ENCODE measurements at regions not wholly inside any gene's neighbourhood (a gene's known extent, or its start where the extent isn't known, plus 50 kb on each side); places are given as distances from the start of the nearest gene placed in this dataset.

DNA sequence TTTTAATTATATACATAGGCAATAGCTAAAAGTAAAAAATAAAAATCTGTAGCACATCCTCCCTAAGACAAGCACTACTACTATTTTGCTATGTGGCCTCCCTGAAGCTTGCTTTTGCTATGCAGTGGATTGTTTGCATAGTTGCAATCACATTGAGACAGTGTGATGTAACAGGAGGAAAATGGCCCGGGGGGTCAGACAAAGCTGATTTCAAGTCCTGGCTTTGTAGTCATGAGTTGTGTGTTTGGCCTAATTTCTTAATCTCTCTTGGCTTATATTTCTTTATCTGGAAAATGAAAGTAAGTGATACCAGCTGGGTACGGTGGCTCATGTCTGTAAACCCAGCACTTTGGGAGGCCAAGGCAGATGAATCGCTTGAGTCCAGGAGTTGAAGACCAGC lies 166.6 kb downstream of the LHFPL1 start:
- Histone ChIP-seq H3K9me3 (ENCODE audit: control insufficient read depth in 4 of 4, insufficient read depth in 3 of 4, low read length in 3 of 4) (peaks cover 0 to 5% (median 2%) of the 10 kb centered on the region in 4 donors), H3K27me3 (ENCODE audit: control insufficient read depth in 3 of 3, insufficient read depth in 3 of 3, low read length in 2 of 3) (peaks cover 0 to 1% (median 0%) of the 10 kb centered on the region in 3 donors), H3K4me1 (ENCODE audit: control insufficient read depth in 5 of 5, insufficient read depth in 5 of 5, low read length in 5 of 5) (no peaks in the 10 kb centered on the region), H3K27ac (ENCODE audit: low read depth in 1 of 2, low read length in 1 of 2) (no peak overlapping the region), H3K4me3 (no peak overlapping the region), H3K9ac (ENCODE audit: insufficient read depth in 1 of 2, low read length in 2 of 2) (no peak overlapping the region), H3K36me3 (ENCODE audit: control insufficient read depth in 4 of 4, insufficient read depth in 4 of 4, low read length in 4 of 4) (no peaks in the 10 kb centered on the region)
- 86 to 91% methylated on average over 3 of the region's 3 CpGs for WGBS, 2 donors
- no peak for ATAC-seq (ENCODE audit: insufficient read depth, low FRiP score)
- TF ChIP-seq, protein P1, sequence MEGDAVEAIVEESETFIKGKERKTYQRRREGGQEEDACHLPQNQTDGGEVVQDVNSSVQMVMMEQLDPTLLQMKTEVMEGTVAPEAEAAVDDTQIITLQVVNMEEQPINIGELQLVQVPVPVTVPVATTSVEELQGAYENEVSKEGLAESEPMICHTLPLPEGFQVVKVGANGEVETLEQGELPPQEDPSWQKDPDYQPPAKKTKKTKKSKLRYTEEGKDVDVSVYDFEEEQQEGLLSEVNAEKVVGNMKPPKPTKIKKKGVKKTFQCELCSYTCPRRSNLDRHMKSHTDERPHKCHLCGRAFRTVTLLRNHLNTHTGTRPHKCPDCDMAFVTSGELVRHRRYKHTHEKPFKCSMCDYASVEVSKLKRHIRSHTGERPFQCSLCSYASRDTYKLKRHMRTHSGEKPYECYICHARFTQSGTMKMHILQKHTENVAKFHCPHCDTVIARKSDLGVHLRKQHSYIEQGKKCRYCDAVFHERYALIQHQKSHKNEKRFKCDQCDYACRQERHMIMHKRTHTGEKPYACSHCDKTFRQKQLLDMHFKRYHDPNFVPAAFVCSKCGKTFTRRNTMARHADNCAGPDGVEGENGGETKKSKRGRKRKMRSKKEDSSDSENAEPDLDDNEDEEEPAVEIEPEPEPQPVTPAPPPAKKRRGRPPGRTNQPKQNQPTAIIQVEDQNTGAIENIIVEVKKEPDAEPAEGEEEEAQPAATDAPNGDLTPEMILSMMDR (IDR thresholded peaks at IDR 0.05; ENCODE audit: control extremely low read depth, extremely low read depth): no peak
- DNase-seq: no peak

DNA sequence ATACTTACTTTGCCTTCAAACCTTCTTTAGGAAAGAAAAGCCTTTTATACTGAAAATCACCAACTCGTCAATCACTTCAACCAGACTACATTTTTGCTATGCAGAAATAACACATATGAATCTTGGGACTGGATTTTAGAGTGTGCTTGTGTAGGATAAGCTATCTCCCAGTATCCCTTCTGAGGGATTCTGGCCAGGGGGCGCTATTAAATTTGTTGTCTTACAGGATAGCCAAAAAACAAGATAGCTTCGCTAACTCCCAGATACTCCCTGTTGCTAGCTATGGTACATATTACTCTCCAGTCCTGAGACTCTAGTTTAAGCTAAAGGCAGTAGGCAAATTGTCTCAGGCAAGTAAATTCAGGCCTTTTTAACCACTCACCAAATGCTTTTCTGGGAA lies 167.2 kb downstream of the LHFPL1 start:
- TF ChIP-seq, protein P1 (IDR thresholded peaks at IDR 0.05; ENCODE audit: control extremely low read depth, extremely low read depth): no peak
- Histone ChIP-seq H3K4me1 (ENCODE audit: control insufficient read depth in 5 of 5, insufficient read depth in 5 of 5, low read length in 5 of 5) (no peaks in the 10 kb centered on the region), H3K4me3 (no peak overlapping the region), H3K36me3 (ENCODE audit: control insufficient read depth in 4 of 4, insufficient read depth in 4 of 4, low read length in 4 of 4) (no peaks in the 10 kb centered on the region), H3K9ac (ENCODE audit: insufficient read depth in 1 of 2, low read length in 2 of 2) (no peak overlapping the region), H3K9me3 (ENCODE audit: control insufficient read depth in 4 of 4, insufficient read depth in 3 of 4, low read length in 3 of 4) (peaks cover 0 to 5% (median 2%) of the 10 kb centered on the region in 4 donors), H3K27ac (ENCODE audit: low read depth in 1 of 2, low read length in 1 of 2) (no peak overlapping the region), H3K27me3 (ENCODE audit: control insufficient read depth in 3 of 3, insufficient read depth in 3 of 3, low read length in 2 of 3) (no peaks in the 10 kb centered on the region)
- DNase-seq (no peak), ATAC-seq (ENCODE audit: insufficient read depth, low FRiP score) (no peak)
- 50 to 74% methylated on average over 3 of the region's 3 CpGs for WGBS, 2 donors

DNA sequence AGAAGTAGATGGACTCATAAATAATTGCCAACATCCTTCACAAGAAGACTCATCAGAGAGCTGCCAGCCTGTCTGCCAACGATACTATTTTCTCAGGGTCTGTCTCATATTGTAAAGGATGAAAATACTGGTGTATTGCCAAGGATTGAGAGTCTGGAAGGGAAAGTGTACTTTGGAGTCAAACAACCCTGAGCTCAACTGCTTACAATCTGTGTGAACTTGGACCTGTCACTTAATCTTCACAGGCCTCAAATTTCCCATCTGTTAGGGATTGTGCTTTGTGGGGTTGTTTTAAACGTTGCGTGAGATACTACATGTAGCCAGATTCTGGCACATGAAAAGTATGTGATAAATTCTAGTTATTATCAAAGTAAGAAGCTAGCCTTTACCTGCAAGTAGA lies 169.1 kb downstream of the LHFPL1 start:
- Histone ChIP-seq H3K27ac (ENCODE audit: low read depth in 1 of 2, low read length in 1 of 2) (no peak overlapping the region), H3K36me3 (ENCODE audit: control insufficient read depth in 4 of 4, insufficient read depth in 4 of 4, low read length in 4 of 4) (no peaks in the 10 kb centered on the region), H3K4me1 (ENCODE audit: control insufficient read depth in 5 of 5, insufficient read depth in 5 of 5, low read length in 5 of 5) (no peaks in the 10 kb centered on the region), H3K27me3 (ENCODE audit: control insufficient read depth in 3 of 3, insufficient read depth in 3 of 3, low read length in 2 of 3) (no peaks in the 10 kb centered on the region), H3K9ac (ENCODE audit: insufficient read depth in 1 of 2, low read length in 2 of 2) (no peak overlapping the region), H3K9me3 (ENCODE audit: control insufficient read depth in 4 of 4, insufficient read depth in 3 of 4, low read length in 3 of 4) (peaks cover 0 to 5% (median 2%) of the 10 kb centered on the region in 4 donors), H3K4me3 (no peak overlapping the region)
- TF ChIP-seq, protein P1 (IDR thresholded peaks at IDR 0.05; ENCODE audit: control extremely low read depth, extremely low read depth): no peak
- ATAC-seq (ENCODE audit: insufficient read depth, low FRiP score) (no peak), DNase-seq (no peak)
- WGBS, 2 donors: 79 to 89% methylated on average over 3 of the region's 3 CpGs

DNA sequence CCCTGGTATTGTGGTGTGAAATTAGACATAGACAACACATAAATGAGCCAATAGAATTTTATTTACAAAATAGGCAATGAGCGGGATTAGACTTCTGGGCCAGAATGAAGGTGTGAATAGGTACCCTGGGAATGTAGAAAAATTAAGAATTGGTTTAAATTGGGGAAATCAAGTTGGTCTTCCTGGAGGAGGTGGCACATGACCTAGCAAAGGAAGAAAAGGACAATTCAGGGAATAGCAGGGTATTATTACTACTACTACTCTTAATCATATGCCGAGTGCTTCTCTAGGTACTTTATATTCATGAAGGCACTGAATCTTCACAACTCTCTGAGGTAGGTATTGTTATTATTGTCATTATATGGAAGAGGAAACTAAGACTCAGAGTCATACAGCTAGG lies 202.1 kb downstream of the LHFPL1 start:
- WGBS, 2 donors: 83 to 93% methylated on average over 2 of the region's 2 CpGs
- Histone ChIP-seq H3K27me3 (ENCODE audit: control insufficient read depth in 3 of 3, insufficient read depth in 3 of 3, low read length in 2 of 3) (peaks cover 3 to 6% (median 4%) of the 10 kb centered on the region in 3 donors), H3K27ac (ENCODE audit: low read depth in 1 of 2, low read length in 1 of 2) (no peak overlapping the region)

More for the DNA sequence above, 202.1 kb downstream of the LHFPL1 start:
- DNase-seq (no peak), ATAC-seq (ENCODE audit: insufficient read depth, low FRiP score) (no peak)
- Histone ChIP-seq H3K9me3 (ENCODE audit: control insufficient read depth in 4 of 4, insufficient read depth in 3 of 4, low read length in 3 of 4) (no peaks in the 10 kb centered on the region), H3K4me1 (ENCODE audit: control insufficient read depth in 5 of 5, insufficient read depth in 5 of 5, low read length in 5 of 5) (no peaks in the 10 kb centered on the region), H3K4me3 (no peak overlapping the region), H3K9ac (ENCODE audit: insufficient read depth in 1 of 2, low read length in 2 of 2) (no peak overlapping the region), H3K36me3 (ENCODE audit: control insufficient read depth in 4 of 4, insufficient read depth in 4 of 4, low read length in 4 of 4) (no peaks in the 10 kb centered on the region)
- TF ChIP-seq, protein P1 (IDR thresholded peaks at IDR 0.05; ENCODE audit: control extremely low read depth, extremely low read depth): no peak
